ENCODE measurements at regions not wholly inside any gene's neighbourhood (a gene's known extent, or its start where the extent isn't known, plus 50 kb on each side); places are given as distances from the start of the nearest gene placed in this dataset.

DNA sequence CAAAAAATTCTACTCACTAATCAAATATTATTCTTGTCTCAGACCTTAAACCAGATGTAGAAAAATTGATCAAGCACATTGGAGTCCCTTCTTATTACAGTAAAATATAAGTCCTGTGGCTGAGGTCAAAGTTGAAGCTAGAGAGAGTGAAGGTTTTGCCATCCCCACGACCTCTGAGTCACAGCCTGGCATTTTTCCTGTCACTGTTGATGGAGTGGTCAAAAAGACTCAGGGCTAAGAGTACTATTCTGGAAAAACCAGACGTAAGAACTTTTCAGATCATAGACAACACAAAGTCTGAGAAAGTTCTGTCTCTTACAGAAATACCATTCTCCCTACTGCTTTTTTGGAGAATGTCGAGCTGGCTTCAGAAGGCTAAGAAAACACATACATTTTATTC is 323.7 kb upstream of the ANKRD30A start:
- TF ChIP-seq EZH2 (IDR thresholded peaks at IDR 0.05; ENCODE audit: low read length, missing control alignments) = no peak
- TF ChIP-seq, protein P1, sequence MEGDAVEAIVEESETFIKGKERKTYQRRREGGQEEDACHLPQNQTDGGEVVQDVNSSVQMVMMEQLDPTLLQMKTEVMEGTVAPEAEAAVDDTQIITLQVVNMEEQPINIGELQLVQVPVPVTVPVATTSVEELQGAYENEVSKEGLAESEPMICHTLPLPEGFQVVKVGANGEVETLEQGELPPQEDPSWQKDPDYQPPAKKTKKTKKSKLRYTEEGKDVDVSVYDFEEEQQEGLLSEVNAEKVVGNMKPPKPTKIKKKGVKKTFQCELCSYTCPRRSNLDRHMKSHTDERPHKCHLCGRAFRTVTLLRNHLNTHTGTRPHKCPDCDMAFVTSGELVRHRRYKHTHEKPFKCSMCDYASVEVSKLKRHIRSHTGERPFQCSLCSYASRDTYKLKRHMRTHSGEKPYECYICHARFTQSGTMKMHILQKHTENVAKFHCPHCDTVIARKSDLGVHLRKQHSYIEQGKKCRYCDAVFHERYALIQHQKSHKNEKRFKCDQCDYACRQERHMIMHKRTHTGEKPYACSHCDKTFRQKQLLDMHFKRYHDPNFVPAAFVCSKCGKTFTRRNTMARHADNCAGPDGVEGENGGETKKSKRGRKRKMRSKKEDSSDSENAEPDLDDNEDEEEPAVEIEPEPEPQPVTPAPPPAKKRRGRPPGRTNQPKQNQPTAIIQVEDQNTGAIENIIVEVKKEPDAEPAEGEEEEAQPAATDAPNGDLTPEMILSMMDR (conservative IDR thresholded peaks at IDR 0.05 in 1 of 2, IDR thresholded peaks at IDR 0.05 in 1 of 2; ENCODE audit: low read depth in 1 of 2, low read length in 2 of 2) = no peak

All from fibroblast of lung (primary cell).